GM18508 (cell line): ENCODE measurements at regions not wholly inside any gene's neighbourhood (a gene's known extent, or its start where the extent isn't known, plus 50 kb on each side); places are given as distances from the start of the nearest gene placed in this dataset.
"Not testable (repeated sequence)": the region's sequence is repeated elsewhere in the genome, so short reads cannot be mapped to it uniquely, and the experiment has no call there.

Experiments used
- ATAC-seq: cut with Tn5 transposase; IDR thresholded peaks from one replicate; pipeline ENCODE4 v1.9.1; 2021; ENCODE audit warnings: moderate number of reproducible peaks; ENCODE audit not compliant: insufficient read depth, unreplicated experiment

DNA sequence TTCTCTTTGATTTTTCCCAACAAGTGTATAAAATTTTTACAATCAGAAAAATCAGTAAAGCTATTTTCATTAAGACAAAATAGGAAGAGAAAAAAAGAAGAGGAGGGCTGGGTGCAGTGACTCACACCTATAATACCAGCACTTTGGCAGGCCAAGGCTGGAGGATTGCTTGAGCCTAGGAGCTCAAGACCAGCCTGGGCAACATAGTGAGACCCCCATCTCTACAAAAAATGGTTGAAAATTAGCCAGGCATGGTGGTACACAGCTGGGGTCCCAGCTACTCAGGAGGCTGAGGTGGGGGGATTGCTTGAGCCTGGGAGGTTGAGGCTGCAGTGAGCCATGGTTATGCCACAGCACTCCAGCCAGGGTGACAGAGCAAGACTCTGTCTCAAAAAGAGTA lies 172.3 kb downstream of the AKR1D1 start:
- no peak for ATAC-seq

GRCh38 chr7:138249975-138250374 lies 173.7 kb downstream of the AKR1D1 start:
- no peak for ATAC-seq

DNA sequence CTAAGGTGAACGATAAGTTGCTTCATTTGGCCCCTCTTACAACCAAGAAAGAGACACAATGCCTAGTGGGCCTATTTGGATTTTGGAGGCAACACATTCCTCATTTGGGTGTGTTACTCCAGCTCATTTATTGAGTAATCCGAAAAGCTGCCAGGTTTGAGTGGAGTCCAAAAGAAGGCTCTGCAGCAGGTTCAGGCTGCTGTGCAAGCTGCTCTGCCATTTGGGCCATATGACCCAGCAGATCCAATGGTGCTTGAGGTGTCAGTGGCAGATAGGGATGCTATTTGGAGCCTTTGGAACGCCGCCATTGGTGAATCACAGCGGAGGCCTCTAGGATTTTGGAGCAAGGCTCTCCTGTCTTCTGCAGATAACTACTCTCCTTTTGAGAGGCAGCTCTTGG lies 176.4 kb downstream of the AKR1D1 start:
- not testable (repeated sequence) for ATAC-seq

GRCh38 chr7:138254444-138254843 lies 178.2 kb downstream of the AKR1D1 start:
- ATAC-seq: no peak

DNA sequence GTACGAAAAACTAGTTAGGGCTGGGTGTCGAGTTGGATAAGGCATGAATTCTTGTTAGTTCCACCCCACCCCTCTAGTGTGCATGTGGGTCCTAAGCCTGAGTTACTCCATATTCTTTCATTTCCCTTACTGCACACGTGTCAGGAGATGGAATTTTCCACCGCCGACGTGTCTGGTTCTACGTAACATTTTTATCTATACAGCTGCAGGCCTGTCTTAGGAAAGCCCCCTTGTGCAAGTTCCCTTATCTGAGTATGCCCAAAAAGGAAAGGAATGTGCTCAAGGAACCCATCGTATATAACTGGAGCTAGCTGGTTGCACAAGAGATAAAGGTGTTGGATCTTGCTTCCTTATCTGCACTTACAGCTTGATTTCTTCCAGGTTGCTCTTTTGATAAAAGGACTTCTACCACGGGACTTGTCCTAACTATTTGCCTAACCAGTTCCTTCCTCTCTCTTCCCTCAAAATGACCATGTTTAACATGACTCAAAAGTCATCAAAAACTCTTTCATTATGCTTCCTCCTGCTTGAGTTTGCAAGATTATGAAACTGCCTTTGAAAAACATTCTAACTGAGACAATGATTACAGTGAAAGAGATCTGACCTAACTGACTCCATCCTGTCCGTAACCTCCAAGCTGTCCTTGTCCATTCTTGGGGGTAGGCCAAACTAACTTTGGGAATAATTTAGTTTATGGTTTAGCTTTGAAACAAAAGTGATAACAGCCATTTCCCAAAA lies 181.4 kb downstream of the AKR1D1 start:
- no peak for ATAC-seq

DNA sequence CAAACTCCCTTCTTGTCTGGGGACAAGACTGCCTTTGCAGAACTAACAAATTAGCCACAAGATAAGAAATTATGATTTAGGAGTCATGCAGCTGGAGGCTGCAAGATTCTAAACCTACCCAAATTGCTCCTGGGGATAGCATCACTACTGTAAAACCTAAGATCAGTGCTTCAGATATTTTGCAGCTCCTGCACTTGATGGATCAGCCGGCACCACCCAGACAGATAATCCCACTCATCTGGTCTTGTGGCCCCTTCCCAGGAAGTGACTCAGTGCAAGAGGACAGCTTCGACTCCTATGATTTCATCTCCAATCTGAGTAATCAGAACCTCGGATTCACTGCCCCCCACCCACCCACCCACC lies 181.9 kb downstream of the AKR1D1 start:
- ATAC-seq: no peak

DNA sequence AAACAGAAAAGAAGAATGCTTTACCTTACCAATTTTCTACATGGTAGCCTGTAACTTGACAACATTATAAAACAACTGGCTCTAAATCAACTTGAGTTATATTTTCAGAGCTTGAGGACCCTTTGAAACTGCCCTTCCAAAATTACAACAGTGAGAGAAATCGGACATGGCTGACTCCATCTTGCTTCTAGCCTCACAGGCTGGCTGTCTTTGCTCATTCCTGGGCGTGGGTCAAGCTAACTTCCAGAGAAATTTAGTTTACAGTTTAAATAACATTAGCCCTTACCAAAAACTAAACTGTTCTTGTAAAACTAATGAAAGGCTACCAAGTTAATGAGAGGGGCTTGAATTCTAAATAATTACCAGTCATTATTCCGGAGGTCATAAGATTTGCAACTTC lies 183.4 kb downstream of the AKR1D1 start:
- ATAC-seq: no peak

GRCh38 chr7:138267934-138268333 lies 191.7 kb downstream of the AKR1D1 start:
- no peak for ATAC-seq

- no peak for ATAC-seq
Measured at GRCh38 chr7:138276891-138277290, 183.2 kb upstream of the TRIM24 start.

GRCh38 chr7:138278601-138279000 lies 181.5 kb upstream of the TRIM24 start:
- no peak for ATAC-seq

- ATAC-seq: no peak
Measured at GRCh38 chr7:138282997-138283396, 177.1 kb upstream of the TRIM24 start.

DNA sequence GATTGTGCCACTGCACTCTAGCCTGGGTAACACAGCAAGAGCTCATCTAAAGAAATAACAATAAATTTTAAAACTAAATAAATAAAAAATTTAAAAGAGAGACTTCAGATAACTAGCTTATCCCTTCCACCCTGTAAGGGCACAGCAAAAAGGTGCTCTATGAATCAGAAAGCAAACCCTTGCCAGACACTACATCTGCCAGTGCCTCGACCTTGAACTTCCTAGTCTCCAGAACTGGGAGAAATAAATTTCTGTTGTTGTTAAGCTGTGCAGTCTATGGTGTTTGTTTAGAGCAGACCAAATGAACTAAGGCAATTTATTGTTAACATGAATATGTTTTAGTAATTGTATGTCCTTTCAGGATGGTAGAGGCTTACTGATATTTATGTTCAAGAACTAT lies 174.9 kb upstream of the TRIM24 start:
- ATAC-seq: no peak

DNA sequence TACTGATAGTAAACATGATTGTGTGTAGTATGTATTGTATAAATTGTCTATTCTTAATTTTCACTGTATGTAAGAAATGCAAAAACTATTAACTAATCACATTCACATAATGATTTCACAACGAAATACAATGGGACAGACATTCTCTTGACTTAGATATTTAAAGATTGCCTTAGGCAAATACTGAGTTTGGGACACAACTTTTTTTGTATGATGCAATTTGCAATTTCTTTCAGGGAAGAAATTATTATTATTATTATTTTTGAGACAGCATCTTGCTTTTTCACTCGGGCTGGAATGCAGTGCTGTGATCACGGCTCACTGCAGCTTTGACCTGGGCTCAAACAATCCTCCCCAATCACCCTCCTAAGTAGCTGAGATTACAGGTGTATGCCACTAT lies 173.2 kb upstream of the TRIM24 start:
- no peak for ATAC-seq

DNA sequence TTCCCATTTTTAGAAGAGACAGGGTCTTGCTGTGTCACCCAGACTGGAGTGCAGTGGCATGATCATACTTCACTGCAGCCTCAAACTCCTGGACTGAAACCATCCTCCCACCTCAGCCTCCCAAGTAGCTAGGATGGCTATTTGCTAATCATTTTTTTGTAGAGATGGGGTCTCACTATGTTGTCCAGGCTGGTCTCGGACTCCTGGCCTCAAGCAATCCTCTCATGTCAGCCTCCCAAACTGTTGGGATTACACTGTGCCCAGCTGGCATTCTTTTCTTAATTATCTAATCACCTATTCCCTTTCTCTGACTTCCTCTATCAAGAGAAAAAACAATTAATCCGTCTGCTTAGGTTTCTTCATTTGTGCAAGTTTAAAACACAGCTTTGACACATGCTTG lies 172.5 kb upstream of the TRIM24 start:
- no peak for ATAC-seq

GRCh38 chr7:138289082-138289481 lies 171.0 kb upstream of the TRIM24 start:
- no peak for ATAC-seq

- no peak for ATAC-seq
Measured at GRCh38 chr7:138289864-138290263, 170.2 kb upstream of the TRIM24 start.

DNA sequence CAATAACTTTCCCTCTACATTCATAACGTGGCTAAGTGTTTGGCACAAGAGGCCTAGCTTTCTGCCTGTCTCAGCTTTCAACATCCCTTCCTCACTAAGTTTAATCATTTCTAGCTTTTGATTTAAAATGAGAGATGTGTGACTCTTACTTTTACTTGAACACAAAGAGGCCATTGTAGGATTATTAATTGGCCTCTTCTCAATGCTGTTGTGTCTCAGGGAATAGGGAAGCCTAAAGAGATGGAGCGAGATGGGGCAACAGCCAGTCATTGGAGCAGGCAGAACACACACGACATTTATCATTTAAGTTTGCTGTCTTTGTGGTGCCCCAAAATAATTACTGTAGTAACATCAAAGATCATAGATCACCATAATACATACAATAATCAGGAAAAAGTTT lies 167.1 kb upstream of the TRIM24 start:
- ATAC-seq: no peak

- ATAC-seq: peak; percentile 69
Measured at GRCh38 chr7:138295049-138295637, 164.9 kb upstream of the TRIM24 start.

GRCh38 chr7:138297526-138297925 lies 162.5 kb upstream of the TRIM24 start:
- no peak for ATAC-seq

GRCh38 chr7:138299066-138299465 lies 161.0 kb upstream of the TRIM24 start:
- ATAC-seq: no peak

- no peak for ATAC-seq
Measured at GRCh38 chr7:138303230-138304070, 156.6 kb upstream of the TRIM24 start.

GRCh38 chr7:138304071-138304320 lies 156.1 kb upstream of the TRIM24 start:
- ATAC-seq: no peak
